HepG2 (cell line): ENCODE measurements at regions not wholly inside any gene's neighbourhood (a gene's known extent, or its start where the extent isn't known, plus 50 kb on each side); places are given as distances from the start of the nearest gene placed in this dataset.

ENCODE experiments used
- ATF7 ChIP-seq, 2 experiments: fragments of 450-650 bp in 1 of 2; sonication (generic) in 1 of 2; formaldehyde crosslinking in 1 of 2; IDR thresholded peaks; 2 replicates each; pipeline versions ENCODE4 v1.4.0 to v1.6.1; 2016 to 2020; ENCODE audit warnings: antibody characterized with exemption in 1 of 2, mild to moderate bottlenecking in 1 of 2, missing genetic modification reagents in 1 of 2
- CEBPB ChIP-seq: IDR thresholded peaks from 2 replicates; pipeline ENCODE4 v1.6.1; 2011; ENCODE audit warnings: low read depth, low read length, improper control_type of control experiment, borderline replicate concordance
- CREM ChIP-seq, 2 experiments: sonication (generic) in 1 of 2; formaldehyde crosslinking in 1 of 2; IDR thresholded peaks; 2 replicates each; pipeline versions ENCODE4 v1.4.0 to v1.6.1; 2016 to 2020; ENCODE audit warnings: antibody characterized with exemption in 1 of 2, mild to moderate bottlenecking in 1 of 2, missing genetic modification reagents in 1 of 2
- DRAP1 ChIP-seq: IDR thresholded peaks from 2 replicates; pipeline ENCODE4 v1.6.1; 2016; ENCODE audit warnings: missing genetic modification reagents, missing compliant biosample characterization
- EP300 ChIP-seq, 3 experiments: sonication (generic) in 1 of 3; formaldehyde crosslinking in 1 of 3; IDR thresholded peaks; 2 replicates each; pipeline versions ENCODE4 v1.5.1 to v1.6.1; 2011 to 2020; ENCODE audit warnings: low read depth in 2 of 3, low read length in 2 of 3, borderline replicate concordance in 1 of 3, improper control_type of control experiment in 1 of 3, mild to moderate bottlenecking in 1 of 3, missing genetic modification reagents in 1 of 3, moderate library complexity in 1 of 3
- FLYWCH1 ChIP-seq: sonication (generic); formaldehyde crosslinking; IDR thresholded peaks from 2 replicates; pipeline ENCODE4 v1.8.1; 2023; ENCODE audit warnings: mild to moderate bottlenecking, missing genetic modification reagents
- HINFP ChIP-seq: sonication (generic); formaldehyde crosslinking; IDR thresholded peaks from 2 replicates; pipeline ENCODE4 v1.4.0; 2020; ENCODE audit warnings: low read depth, mild to moderate bottlenecking, missing genetic modification reagents
- HNRNPLL ChIP-seq: fragments of 200-400 bp; formaldehyde crosslinking; IDR thresholded peaks from 2 replicates; pipeline ENCODE4 v1.6.1; 2017; ENCODE audit warnings: mild to moderate bottlenecking, low read depth, low read length; ENCODE audit not compliant: poor library complexity, severe bottlenecking
- ISX ChIP-seq: sonication (generic); formaldehyde crosslinking; conservative IDR thresholded peaks from 2 replicates; pipeline ENCODE4 v1.5.0; 2020; ENCODE audit warnings: missing genetic modification reagents
- KAT7 ChIP-seq: IDR thresholded peaks from 2 replicates; pipeline ENCODE4 v1.6.1; 2018; ENCODE audit warnings: borderline replicate concordance, missing compliant biosample characterization
- KMT2B ChIP-seq: IDR thresholded peaks from 2 replicates; pipeline ENCODE4 v1.6.1; 2016; ENCODE audit warnings: missing genetic modification reagents, missing compliant biosample characterization
- MLLT10 ChIP-seq: sonication (generic); formaldehyde crosslinking; IDR thresholded peaks from 2 replicates; pipeline ENCODE4 v1.4.0; 2020; ENCODE audit warnings: missing genetic modification reagents
- POGZ ChIP-seq: sonication (generic); formaldehyde crosslinking; IDR thresholded peaks from 2 replicates; pipeline ENCODE4 v1.4.0; 2020; ENCODE audit warnings: mild to moderate bottlenecking, missing genetic modification reagents
- RFXANK ChIP-seq: IDR thresholded peaks from 2 replicates; pipeline ENCODE4 v1.6.1; 2016
- SOX5 ChIP-seq: IDR thresholded peaks from 2 replicates; pipeline ENCODE4 v1.6.1; 2016; ENCODE audit warnings: borderline replicate concordance
- TOE1 ChIP-seq: sonication (generic); formaldehyde crosslinking; IDR thresholded peaks from 2 replicates; pipeline ENCODE4 v1.4.0; 2020; ENCODE audit warnings: mild to moderate bottlenecking, missing genetic modification reagents
- ZEB1 ChIP-seq: IDR thresholded peaks from 2 replicates; pipeline ENCODE4 v1.6.1; 2012; ENCODE audit warnings: mild to moderate bottlenecking, low read depth, inconsistent platforms; ENCODE audit not compliant: insufficient replicate concordance
- ZNF10 ChIP-seq: sonication (generic); formaldehyde crosslinking; IDR thresholded peaks from 2 replicates; pipeline ENCODE4 v1.4.0; 2020; ENCODE audit warnings: mild to moderate bottlenecking, low read depth, missing genetic modification reagents, borderline replicate concordance
- ZNF234 ChIP-seq: sonication (generic); formaldehyde crosslinking; conservative IDR thresholded peaks from 2 replicates; pipeline ENCODE4 v1.5.1; 2020; ENCODE audit warnings: mild to moderate bottlenecking, missing genetic modification reagents
- ZNF296 ChIP-seq: sonication (generic); formaldehyde crosslinking; conservative IDR thresholded peaks from 2 replicates; pipeline ENCODE4 v1.5.0; 2020; ENCODE audit warnings: mild to moderate bottlenecking, missing genetic modification reagents
- ZNF33B ChIP-seq: sonication (generic); formaldehyde crosslinking; IDR thresholded peaks from 2 replicates; pipeline ENCODE4 v1.5.1; 2020; ENCODE audit warnings: mild to moderate bottlenecking, missing genetic modification reagents
- ZNF577 ChIP-seq: sonication (generic); formaldehyde crosslinking; IDR thresholded peaks from 2 replicates; pipeline ENCODE4 v1.4.0; 2020; ENCODE audit warnings: mild to moderate bottlenecking, low read depth, missing genetic modification reagents, borderline replicate concordance
- ZNF660 ChIP-seq: sonication (generic); formaldehyde crosslinking; IDR thresholded peaks from 2 replicates; pipeline ENCODE4 v1.5.1; 2020; ENCODE audit warnings: mild to moderate bottlenecking, low read depth, missing genetic modification reagents, borderline replicate concordance
- ZNF703 ChIP-seq: sonication (generic); formaldehyde crosslinking; IDR thresholded peaks from 2 replicates; pipeline ENCODE4 v1.5.1; 2020; ENCODE audit warnings: missing genetic modification reagents, mild to moderate bottlenecking, moderate library complexity, borderline replicate concordance
- ZNF724P ChIP-seq: sonication (generic); formaldehyde crosslinking; IDR thresholded peaks from 2 replicates; pipeline ENCODE4 v1.8.0; 2022; ENCODE audit warnings: missing genetic modification reagents, borderline replicate concordance
- ZNF775 ChIP-seq: sonication (generic); formaldehyde crosslinking; IDR thresholded peaks from 2 replicates; pipeline ENCODE4 v1.4.0; 2020; ENCODE audit warnings: missing genetic modification reagents, mild to moderate bottlenecking, moderate library complexity, borderline replicate concordance
- ZSCAN30 ChIP-seq: sonication (generic); formaldehyde crosslinking; IDR thresholded peaks from 2 replicates; pipeline ENCODE4 v1.5.0; 2020; ENCODE audit warnings: mild to moderate bottlenecking, missing genetic modification reagents
- TF ChIP-seq, protein P1 (sequence below): IDR thresholded peaks from 2 replicates; pipeline ENCODE4 v1.6.1; 2016; ENCODE audit warnings: mild to moderate bottlenecking, missing biosample characterization, missing genetic modification reagents

DNA sequence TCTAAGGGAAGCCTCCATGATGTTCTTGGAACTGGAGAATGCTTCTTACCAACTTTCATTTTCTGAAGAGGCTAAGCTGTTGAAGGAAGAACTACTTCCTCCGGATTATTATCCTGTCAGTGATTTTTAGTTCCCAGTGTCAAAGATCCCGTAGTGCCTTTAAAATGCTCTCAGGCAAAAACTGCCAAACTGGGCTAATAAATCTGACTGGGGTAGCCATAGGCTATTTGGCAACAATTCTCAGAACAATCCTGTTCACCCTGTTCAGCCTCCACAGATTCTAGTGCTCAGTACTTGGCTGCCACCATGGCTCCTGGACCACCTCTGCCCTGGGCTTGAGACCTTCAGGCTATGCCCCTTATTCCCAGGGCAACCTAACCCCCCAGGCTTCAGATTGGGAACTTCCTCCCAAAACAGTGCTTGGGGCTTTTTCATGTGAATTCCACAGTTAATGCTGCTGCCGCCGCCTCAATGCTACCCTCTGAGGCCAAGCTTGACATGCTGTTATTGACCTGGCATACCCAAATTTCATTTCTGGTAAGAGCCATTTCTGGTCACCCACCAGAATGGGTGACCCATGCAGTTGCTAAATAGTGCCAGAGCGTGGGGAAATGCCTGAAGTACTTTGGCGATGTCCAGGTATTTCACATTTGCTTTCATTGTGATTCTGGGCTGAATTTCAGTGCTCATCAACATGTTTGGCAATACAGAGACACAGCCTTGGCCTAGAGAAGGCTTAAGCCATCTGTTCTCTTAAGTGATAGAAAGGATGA lies 110.0 kb upstream of the ARHGAP5 start (continued):
- no peak for TF ChIP-seq ZNF296 (CRISPR knock-in tag)
- TF ChIP-seq FLYWCH1: 0 out of 2 replicates have a peak, but pooled peaks have one; percentile 33
- TF ChIP-seq ZNF660 (CRISPR knock-in tag): no peak
- no peak for TF ChIP-seq HINFP
- TF ChIP-seq ZNF577 (CRISPR knock-in tag): no peak
- TF ChIP-seq DRAP1 (CRISPR knock-in tag): 0 out of 2 replicates have a peak, but pooled peaks have one; percentile 23
- no peak for TF ChIP-seq CREM (IDR thresholded peaks at IDR 0.05)
- no peak for TF ChIP-seq CREM (CRISPR knock-in tag; IDR thresholded peaks at IDR 0.05)
- TF ChIP-seq ATF7 (IDR thresholded peaks at IDR 0.05): no peak
- TF ChIP-seq ATF7 (CRISPR knock-in tag; IDR thresholded peaks at IDR 0.05): 0 out of 2 replicates have a peak, but pooled peaks have one; percentile 31
- 0 out of 4 replicates have a peak, but pooled peaks of 1 of the 2 experiments have one; percentile 2 for TF ChIP-seq EP300 (IDR thresholded peaks at IDR 0.05; ENCODE audit: low read depth in 2 of 2, low read length in 2 of 2)
- no peak for TF ChIP-seq EP300 (CRISPR knock-in tag; IDR thresholded peaks at IDR 0.05; ENCODE audit: borderline replicate concordance)
- TF ChIP-seq POGZ (CRISPR knock-in tag): no peak
- TF ChIP-seq RFXANK (CRISPR knock-in tag): no peak
- peak; percentile 52; the same call in 1 of the 2 replicates for TF ChIP-seq CEBPB
- TF ChIP-seq HNRNPLL: no peak
- no peak for TF ChIP-seq ZNF775
- no peak for TF ChIP-seq TOE1 (CRISPR knock-in tag)
- no peak for TF ChIP-seq ZNF33B
- 0 out of 2 replicates have a peak, but pooled peaks have one; percentile 4 for TF ChIP-seq SOX5 (CRISPR knock-in tag)
- no peak for TF ChIP-seq ZEB1
- no peak for TF ChIP-seq ZNF10 (CRISPR knock-in tag)
- no peak for TF ChIP-seq ZSCAN30 (CRISPR knock-in tag)
- no peak for TF ChIP-seq KAT7 (CRISPR knock-in tag)
- no peak for TF ChIP-seq ZNF234 (CRISPR knock-in tag)
- no peak for TF ChIP-seq MLLT10 (CRISPR knock-in tag)
- TF ChIP-seq ZNF703 (CRISPR knock-in tag): no peak
- no peak for TF ChIP-seq KMT2B (CRISPR knock-in tag)
- TF ChIP-seq ZNF724P (CRISPR knock-in tag): no peak
- TF ChIP-seq, protein P1, sequence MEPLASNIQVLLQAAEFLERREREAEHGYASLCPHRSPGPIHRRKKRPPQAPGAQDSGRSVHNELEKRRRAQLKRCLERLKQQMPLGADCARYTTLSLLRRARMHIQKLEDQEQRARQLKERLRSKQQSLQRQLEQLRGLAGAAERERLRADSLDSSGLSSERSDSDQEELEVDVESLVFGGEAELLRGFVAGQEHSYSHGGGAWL (CRISPR knock-in tag): no peak
- no peak for TF ChIP-seq ISX (CRISPR knock-in tag)
